GM19468 (cell line): ENCODE measurements at regions not wholly inside any gene's neighbourhood (a gene's known extent, or its start where the extent isn't known, plus 50 kb on each side); places are given as distances from the start of the nearest gene placed in this dataset.
"Not testable (repeated sequence)": the region's sequence is repeated elsewhere in the genome, so short reads cannot be mapped to it uniquely, and the experiment has no call there.

Experiments used
- ATAC-seq: cut with Tn5 transposase; IDR thresholded peaks from one replicate; pipeline ENCODE4 v1.9.1; 2021; ENCODE audit warnings: mild to moderate bottlenecking, moderate library complexity, moderate number of reproducible peaks; ENCODE audit not compliant: unreplicated experiment; ENCODE audit errors: extremely low read depth

DNA sequence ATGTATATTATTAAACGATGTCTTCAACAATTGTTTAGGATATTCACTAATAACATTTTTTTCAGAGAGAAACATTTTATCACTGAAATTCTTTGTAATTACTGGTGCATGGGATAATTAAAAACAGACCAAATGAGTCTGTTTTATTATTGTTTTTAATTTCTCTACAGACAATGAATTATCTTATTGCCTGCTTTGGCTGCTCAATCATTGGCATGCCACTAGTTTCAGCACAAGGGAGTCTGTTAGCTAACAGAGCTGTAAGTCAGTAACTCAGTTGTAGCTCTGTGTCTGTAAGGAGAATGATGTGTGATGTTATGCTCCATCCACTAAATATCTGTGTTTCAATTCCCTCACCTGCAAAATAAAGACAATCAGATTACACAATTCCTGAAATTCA lies 443.9 kb downstream of the PRR16 start:
- no peak for ATAC-seq

DNA sequence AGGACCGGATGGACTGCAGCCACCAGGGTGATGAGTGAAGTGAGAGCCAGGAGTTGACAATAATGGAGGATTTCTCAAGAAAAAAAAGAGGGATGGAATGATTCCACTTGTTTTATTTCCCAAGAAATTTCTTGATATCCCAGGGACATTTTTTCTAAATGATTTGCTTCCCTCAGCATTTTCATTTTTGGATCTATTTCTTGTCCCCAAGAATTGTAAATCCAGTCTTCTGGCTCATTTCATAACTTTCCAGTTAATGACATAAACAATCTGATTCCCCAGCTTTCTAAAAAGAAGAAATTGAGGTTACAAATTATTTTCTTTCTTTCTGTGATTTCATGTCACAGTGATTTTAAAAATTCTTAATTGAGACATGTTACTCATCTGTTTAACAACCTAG lies 446.5 kb downstream of the PRR16 start:
- ATAC-seq: no peak

DNA sequence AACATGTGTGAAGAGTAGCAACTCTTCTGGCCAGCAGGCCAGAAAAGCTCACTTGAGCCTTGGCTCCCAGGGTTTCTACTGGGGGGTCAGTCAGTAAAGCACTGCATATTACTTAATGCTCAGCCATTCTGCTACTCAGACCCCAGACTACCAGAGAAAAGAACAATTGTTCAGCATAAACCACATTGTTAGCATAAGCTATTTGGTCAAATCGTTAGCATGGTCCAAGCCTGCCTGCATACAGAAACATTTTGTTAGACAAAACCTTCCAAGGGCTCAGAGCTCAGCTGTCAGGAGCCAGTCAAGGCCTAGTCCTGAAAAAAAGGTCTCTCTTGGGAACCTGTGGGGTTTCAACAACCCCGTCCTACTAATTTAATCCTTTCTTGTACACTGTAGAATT lies 449.3 kb downstream of the PRR16 start:
- ATAC-seq: no peak

DNA sequence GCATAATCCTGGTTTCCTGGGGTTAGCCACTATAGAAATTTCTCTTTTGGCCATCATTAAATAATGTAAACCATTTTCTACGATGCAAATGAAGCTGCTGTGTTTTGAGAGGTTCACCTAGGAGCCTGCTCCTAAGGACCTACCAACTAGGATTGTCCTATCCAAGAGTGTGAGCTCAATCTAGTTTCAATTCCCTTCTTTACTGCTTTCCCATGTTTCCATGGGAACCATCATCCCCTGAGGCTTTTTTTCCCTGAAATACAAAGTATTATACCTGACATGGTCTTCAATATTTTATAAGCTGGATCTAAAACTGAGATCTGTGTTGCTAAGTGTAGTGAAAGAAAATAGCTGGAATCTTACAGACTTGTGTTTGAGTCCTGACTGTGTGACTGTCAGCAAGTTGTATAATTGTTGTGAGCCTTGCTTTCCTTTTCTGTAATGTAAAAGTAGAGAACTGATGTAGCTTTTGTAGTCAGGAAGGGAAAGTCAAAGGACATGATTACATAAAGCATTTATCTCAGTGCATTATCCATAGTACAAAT lies 453.2 kb downstream of the PRR16 start:
- ATAC-seq: no peak

- ATAC-seq: no peak
Observed at GRCh38 chr5:120919017-120919416, 454.9 kb downstream of the PRR16 start.

DNA sequence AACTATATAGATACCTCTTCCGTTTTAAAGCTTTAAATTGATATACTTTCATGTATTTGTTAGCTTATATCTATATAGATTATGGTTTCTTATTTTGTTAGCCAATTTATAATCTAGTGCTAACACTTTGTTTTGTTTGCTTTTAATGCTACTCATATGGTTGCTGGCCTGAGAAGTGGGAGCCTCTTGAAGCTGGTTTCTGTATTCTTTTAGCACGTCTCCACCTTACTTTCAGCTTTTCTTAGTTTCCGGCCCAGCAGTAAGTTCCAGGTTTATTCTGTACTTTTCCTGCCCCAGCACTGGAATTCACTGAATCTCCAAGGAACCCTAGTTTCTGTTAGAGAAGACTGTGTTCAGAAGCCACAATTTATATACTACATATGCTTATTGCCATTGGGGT lies 458.9 kb downstream of the PRR16 start:
- no peak for ATAC-seq

GRCh38 chr5:120926471-120926870 lies 462.4 kb downstream of the PRR16 start:
- ATAC-seq: no peak

DNA sequence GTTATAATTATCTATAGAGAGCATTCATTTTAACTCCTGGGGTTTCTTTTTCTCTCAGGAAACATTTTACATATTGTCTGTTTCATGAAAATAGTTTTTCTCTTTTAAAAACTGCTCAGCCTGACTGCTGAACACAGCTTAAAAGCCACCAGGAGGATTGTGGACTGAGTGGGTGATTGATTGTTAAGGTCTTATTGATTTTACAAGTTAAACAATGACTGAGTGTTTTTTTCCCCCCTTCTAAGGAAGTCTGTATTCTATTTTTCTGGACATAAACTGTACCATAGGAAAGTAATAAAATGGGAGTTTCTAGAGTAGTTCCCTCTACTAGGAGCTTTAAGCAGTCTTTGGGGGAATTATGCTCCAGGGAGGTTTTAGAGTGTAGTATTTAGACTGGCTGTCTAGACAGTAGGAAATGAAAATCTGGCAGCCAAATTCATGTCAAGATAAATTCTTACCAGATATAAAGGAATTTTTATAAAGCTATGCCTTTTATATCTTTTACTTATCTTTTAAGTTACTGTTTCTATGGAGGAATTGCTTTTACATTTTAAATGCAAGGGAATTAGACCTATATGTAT lies 463.9 kb downstream of the PRR16 start:
- ATAC-seq: no peak

DNA sequence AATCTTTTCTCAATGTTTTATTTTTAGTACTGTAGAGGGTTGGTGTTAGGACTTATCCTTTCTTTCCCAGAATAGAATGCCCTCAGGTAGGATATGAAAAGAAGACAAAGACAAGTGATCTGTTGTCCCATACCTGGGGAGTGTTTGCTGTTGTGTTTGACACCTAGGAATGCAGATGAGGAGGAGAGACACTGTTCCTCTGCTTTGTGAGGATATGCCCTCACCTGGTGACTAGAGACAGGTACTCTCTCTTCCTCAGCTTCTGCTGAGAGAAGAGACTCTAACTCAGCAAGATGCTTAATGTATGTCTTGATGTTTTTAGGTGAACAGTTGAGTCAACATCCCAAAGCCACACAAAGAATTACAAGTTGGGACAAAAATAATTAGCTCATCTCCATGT lies 468.4 kb downstream of the PRR16 start:
- ATAC-seq: no peak

- ATAC-seq: no peak
Observed at GRCh38 chr5:120934031-120934430, 469.9 kb downstream of the PRR16 start.

DNA sequence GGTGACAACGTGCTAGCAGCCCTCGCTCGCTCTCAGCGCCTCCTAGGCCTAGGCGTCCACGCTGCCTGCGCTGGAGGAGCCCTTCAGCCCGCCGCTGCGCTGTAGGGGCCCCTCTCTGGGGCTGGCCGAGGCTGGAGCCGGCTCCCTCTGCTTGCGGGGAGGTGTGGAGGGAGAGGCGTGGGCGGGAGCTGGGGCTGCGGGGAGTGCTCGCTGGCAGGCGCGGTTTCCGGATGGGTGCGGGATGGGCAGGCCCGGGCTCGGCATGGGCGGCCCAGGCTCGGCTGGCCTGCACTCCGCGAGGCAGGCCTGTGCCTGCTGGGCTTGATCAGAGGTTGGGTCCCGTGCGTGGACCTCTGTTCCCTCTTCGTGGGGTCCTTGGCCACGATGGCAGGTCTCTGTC lies 472.6 kb downstream of the PRR16 start:
- ATAC-seq: no peak

DNA sequence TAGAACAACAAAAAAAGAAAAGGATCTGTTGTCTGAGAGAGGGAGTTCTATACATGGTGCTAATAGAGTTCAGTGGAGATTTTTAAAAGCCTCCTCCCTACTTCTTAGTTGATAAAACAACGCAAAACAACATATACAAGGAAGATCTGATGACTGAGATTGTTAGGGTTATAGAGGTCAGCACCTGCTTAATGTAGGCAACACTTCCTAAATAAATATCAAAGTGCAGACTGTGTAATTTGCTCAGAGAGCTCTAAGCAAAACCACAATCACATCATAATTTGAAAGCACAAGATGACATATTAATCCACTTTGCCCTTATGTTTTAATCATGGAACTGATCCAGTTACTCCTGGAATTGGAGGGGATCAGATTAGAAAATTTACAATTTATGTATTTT lies 474.5 kb downstream of the PRR16 start:
- ATAC-seq: no peak

GRCh38 chr5:120942596-120943350 lies 478.7 kb downstream of the PRR16 start:
- ATAC-seq: no peak

DNA sequence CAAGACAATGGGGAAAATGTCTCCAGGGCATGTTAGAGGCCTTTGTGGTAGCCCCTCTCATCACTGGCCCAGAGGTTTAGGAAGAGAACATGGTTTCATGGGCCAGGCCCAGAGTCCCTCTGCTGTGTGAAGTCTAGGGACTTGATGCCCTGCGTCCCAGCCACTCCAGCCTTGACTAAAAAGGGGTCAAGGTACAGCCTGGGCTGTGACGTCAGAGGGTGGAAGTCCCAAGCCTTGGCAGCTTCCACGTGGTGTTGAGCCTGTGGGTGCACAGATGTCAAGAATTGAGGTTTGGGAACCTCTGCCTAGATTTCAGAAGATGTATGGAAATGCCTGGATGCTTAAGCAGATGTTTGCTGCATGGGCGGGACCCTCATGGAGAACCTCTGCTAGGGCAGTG lies 485.5 kb downstream of the PRR16 start:
- not testable (repeated sequence) for ATAC-seq

DNA sequence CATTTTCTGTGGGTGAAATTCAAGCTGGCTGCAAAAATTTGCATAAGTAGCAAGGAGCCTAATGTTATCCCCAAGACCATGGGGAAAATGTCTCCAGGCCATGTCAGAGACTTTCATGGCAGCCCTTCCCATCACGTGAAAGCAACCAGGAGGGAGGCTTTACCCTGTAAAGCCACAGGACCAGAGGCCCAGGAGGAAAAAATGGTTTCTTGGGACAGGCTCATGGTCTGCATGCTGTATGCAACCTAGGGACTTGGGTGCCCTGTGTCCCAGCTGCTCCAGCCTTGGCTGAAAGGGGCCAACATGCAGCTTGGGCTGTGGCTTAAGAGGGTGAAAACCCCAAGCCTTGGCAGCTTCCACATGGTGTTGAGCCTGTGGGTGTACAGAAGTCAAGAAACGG lies 489.3 kb downstream of the PRR16 start:
- not testable (repeated sequence) for ATAC-seq

DNA sequence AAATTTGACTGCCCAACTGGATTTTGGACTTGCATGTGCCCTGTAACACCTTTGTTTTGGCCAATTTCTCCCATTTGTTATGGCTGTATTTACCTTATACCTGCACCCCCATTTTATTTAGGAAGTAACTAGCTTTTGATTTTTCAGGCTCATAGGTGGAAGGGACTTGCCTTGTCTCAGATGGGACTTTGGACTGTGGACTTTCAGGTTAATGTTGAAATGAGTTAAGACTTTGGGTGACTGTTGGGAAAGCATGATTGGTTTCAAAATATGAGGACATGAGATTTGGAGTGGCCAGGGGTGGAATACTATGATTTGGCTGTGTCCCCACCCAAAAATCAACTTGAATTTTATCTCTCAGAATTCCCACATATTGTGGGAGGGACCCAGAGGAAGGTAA lies 490.2 kb downstream of the PRR16 start:
- ATAC-seq: no peak

- ATAC-seq: no peak
Observed at GRCh38 chr5:120955795-120956194, 491.7 kb downstream of the PRR16 start.

DNA sequence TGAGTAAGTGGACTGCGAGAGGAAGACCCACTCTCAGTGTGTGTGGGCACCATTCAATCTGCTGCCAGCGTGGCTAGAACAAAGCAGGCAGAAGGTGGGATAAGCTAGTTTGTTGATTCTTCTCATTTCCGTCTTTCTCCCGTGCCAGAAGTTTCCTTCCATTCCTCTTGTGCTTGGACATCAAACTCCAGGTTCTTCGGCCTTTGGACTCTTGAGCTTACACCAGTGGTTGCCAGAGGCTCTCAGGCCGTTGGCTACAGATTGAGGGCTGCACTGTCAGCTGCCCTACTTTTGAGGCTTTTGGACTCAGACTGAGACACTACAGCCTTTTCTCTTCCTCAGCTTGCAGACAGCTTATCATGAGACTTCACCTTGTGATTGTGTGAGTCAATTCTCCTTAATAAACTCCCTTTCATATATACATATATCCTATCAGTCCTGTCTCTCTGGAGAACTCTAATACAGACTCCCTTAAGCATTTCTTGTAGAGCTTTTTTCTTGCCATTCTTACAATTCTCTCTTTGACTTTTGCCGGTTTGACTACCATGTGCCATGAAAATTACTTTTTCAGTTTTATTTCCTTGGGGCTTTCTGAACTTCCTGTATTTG lies 494.9 kb downstream of the PRR16 start:
- ATAC-seq: no peak

GRCh38 chr5:120960510-120960909 lies 496.4 kb downstream of the PRR16 start:
- ATAC-seq: no peak

- no peak for ATAC-seq
Observed at GRCh38 chr5:120967366-120967765, 503.3 kb downstream of the PRR16 start.

GRCh38 chr5:120974690-120975089 lies 510.6 kb downstream of the PRR16 start:
- no peak for ATAC-seq
